Gastrocnemius medialis (tissue), 4 donors: ENCODE measurements at regions not wholly inside any gene's neighbourhood (a gene's known extent, or its start where the extent isn't known, plus 50 kb on each side); places are given as distances from the start of the nearest gene placed in this dataset.

ENCODE experiments used
- POLR2A ChIP-seq, 2 donors: fragments of 450-650 bp; IDR thresholded peaks; one replicate each; pipeline ENCODE4 v1.6.1; 2017; ENCODE audit warnings: antibody characterized with exemption in 2 of 2, mild to moderate bottlenecking in 2 of 2, moderate library complexity in 2 of 2
- TF ChIP-seq, protein P1 (sequence below), 5 experiments: fragments of 450-650 bp in 3 of 5; fragments of 200-600 bp in 2 of 5; sonication (generic) in 2 of 5; IDR thresholded peaks in 4 of 5; conservative IDR thresholded peaks in 1 of 5; 1 replicate in 4 of 5; 2 replicates in 1 of 5; pipeline ENCODE4 v1.5.1; 2016 to 2019; ENCODE audit warnings: antibody characterized with exemption in 5 of 5, mild to moderate bottlenecking in 3 of 5, moderate library complexity in 3 of 5

DNA sequence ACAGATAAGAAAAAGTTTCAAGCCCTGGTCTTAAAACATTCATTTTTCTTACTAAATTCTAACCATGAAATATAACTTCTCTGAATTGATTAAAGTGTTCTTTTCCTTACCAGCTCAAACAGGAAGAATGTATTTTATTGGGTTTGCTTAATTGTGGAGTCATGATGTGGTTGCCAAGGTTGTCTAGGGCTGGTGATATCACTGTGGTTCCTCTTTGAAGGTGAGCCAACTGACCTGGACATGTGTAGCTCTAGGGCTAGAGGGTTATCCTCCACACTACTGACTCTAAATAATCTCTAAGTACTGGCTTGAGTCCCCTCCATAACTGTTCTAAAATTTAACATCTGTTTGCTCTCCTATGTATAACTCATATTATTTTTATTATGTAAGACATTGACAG lies 529.6 kb downstream of the PIK3C3 start:
- TF ChIP-seq, protein P1, sequence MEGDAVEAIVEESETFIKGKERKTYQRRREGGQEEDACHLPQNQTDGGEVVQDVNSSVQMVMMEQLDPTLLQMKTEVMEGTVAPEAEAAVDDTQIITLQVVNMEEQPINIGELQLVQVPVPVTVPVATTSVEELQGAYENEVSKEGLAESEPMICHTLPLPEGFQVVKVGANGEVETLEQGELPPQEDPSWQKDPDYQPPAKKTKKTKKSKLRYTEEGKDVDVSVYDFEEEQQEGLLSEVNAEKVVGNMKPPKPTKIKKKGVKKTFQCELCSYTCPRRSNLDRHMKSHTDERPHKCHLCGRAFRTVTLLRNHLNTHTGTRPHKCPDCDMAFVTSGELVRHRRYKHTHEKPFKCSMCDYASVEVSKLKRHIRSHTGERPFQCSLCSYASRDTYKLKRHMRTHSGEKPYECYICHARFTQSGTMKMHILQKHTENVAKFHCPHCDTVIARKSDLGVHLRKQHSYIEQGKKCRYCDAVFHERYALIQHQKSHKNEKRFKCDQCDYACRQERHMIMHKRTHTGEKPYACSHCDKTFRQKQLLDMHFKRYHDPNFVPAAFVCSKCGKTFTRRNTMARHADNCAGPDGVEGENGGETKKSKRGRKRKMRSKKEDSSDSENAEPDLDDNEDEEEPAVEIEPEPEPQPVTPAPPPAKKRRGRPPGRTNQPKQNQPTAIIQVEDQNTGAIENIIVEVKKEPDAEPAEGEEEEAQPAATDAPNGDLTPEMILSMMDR (IDR thresholded peaks at IDR 0.05 in 4 of 5, conservative IDR thresholded peaks at IDR 0.05 in 1 of 5), result no peak
- no peak for TF ChIP-seq POLR2A (IDR thresholded peaks at IDR 0.05)
